KMS-11 (cell line): ENCODE measurements at regions not wholly inside any gene's neighbourhood (a gene's known extent, or its start where the extent isn't known, plus 50 kb on each side); places are given as distances from the start of the nearest gene placed in this dataset.

Source experiments
- H2AFZ ChIP-seq: fragments of 200-600 bp; sonication (generic); 2 replicates; pipeline ENCODE4 v1.6.1; 2016; ENCODE audit warnings: antibody characterized with exemption, mixed run types, low read depth
- H3K27ac ChIP-seq: fragments of 200-600 bp; sonication (generic); 2 replicates; pipeline ENCODE4 v1.6.1; 2016; ENCODE audit warnings: mild to moderate bottlenecking, mixed run types
- H3K27me3 ChIP-seq: fragments of 200-600 bp; sonication (generic); 2 replicates; pipeline ENCODE4 v1.6.1; 2017; ENCODE audit warnings: mild to moderate bottlenecking, low read depth, mixed run types, moderate library complexity; ENCODE audit not compliant: insufficient read depth
- H3K36me3 ChIP-seq: fragments of 200-600 bp; sonication (generic); 2 replicates; pipeline ENCODE4 v1.6.1; 2017; ENCODE audit warnings: mild to moderate bottlenecking, mixed run types; ENCODE audit not compliant: insufficient read depth
- H3K4me1 ChIP-seq: fragments of 200-600 bp; sonication (generic); 2 replicates; pipeline ENCODE4 v1.6.1; 2016; ENCODE audit warnings: mild to moderate bottlenecking, low read depth, mixed run types; ENCODE audit not compliant: poor library complexity, severe bottlenecking
- H3K4me2 ChIP-seq: fragments of 200-600 bp; sonication (generic); 2 replicates; pipeline ENCODE4 v1.7.0; 2016; ENCODE audit warnings: mild to moderate bottlenecking, mixed run types
- H3K4me3 ChIP-seq: fragments of 200-600 bp; sonication (generic); IDR thresholded peaks from 2 replicates; pipeline ENCODE4 v1.6.1; 2017; ENCODE audit warnings: low read depth, low read length, mixed read lengths; ENCODE audit not compliant: insufficient read depth
- H3K79me2 ChIP-seq: fragments of 200-600 bp; sonication (generic); 2 replicates; pipeline ENCODE4 v1.6.1; 2016; ENCODE audit warnings: low read depth, mixed run types; ENCODE audit not compliant: insufficient read depth
- H3K9ac ChIP-seq: fragments of 200-600 bp; sonication (generic); 2 replicates; pipeline ENCODE4 v1.6.1; 2016; ENCODE audit warnings: mild to moderate bottlenecking, mixed run types
- H4K20me1 ChIP-seq: fragments of 200-600 bp; sonication (generic); 2 replicates; pipeline ENCODE4 v1.6.1; 2016; ENCODE audit warnings: mild to moderate bottlenecking, mixed run types; ENCODE audit not compliant: insufficient read depth
- CTCF ChIP-seq: fragments of 200-600 bp; sonication (generic); conservative IDR thresholded peaks from 2 replicates; pipeline ENCODE4 v1.6.1; 2017; ENCODE audit warnings: low read depth, mild to moderate bottlenecking, antibody characterized with exemption, low read length, moderate library complexity, mixed read lengths

DNA sequence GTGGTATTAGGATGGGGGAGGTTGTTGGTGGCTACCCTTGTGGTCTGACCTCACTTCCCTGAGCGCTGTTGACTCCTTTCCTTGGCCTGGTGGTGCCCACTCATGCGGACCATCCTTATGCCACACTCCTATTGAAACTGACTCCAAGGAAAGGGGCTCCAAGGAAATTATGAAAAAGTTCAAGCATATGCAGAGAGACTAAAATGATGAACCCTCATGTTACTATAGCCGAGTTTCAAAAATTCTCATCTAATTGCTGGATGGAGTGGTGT, 75.0 kb upstream of the CALM2 start:
- no peak overlapping the region for H3K4me2 ChIP-seq

GRCh38 chr2:47250586-47251403, 74.5 kb upstream of the CALM2 start:
- no peak overlapping the region for H2AFZ ChIP-seq
- no peak overlapping the region for H3K27ac ChIP-seq
- no peaks in the 10 kb centered on the region for H3K36me3 ChIP-seq
- H3K4me2 ChIP-seq = no peak overlapping the region
- no peaks in the 10 kb centered on the region for H3K79me2 ChIP-seq
- H3K4me3 ChIP-seq = no peak overlapping the region
- H4K20me1 ChIP-seq = no peaks in the 10 kb centered on the region
- H3K9ac ChIP-seq = no peak overlapping the region
- TF ChIP-seq CTCF = no peak
- no peaks in the 10 kb centered on the region for H3K4me1 ChIP-seq
- H3K27me3 ChIP-seq = no peaks in the 10 kb centered on the region; the same call in 1 of the 2 replicates

More for the DNA sequence above, 75.0 kb upstream of the CALM2 start:
- Histone ChIP-seq H3K4me3 (no peak overlapping the region), H4K20me1 (no peaks in the 10 kb centered on the region), H3K27ac (no peak overlapping the region), H3K36me3 (no peaks in the 10 kb centered on the region), H2AFZ (no peak overlapping the region), H3K9ac (no peak overlapping the region), H3K27me3 (peaks cover 2% of the 10 kb centered on the region; the same call in 1 of the 2 replicates), H3K4me1 (no peaks in the 10 kb centered on the region), H3K79me2 (no peaks in the 10 kb centered on the region)
- no peak for TF ChIP-seq CTCF

DNA sequence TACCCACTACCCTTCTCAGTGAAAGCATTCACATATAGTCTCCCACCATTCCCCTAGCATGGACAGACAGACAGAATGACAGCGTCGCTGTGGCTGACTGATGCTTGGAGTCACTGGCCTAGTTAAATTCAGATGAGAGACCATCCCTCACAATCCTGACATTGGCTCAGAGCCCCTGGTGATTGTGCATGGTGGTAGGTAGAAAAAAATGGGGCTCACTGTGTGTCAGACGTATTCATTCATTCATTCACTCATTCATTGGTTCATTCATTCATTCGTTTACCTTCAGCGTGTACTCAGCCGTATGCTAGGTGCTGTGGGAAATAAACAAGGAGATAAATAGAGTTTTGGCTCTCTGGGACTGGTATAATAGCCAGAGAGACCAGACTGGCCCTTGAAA, 73.6 kb upstream of the CALM2 start:
- no peak overlapping the region for H3K9ac ChIP-seq
- no peak for TF ChIP-seq CTCF
- no peaks in the 10 kb centered on the region for H3K4me1 ChIP-seq
- H4K20me1 ChIP-seq = no peaks in the 10 kb centered on the region
- no peaks in the 10 kb centered on the region; the same call in 1 of the 2 replicates for H3K27me3 ChIP-seq
- H3K27ac ChIP-seq = no peak overlapping the region
- H3K36me3 ChIP-seq = no peaks in the 10 kb centered on the region
- H3K4me3 ChIP-seq = no peak overlapping the region
- no peak overlapping the region for H2AFZ ChIP-seq
- no peaks in the 10 kb centered on the region for H3K79me2 ChIP-seq
- no peak overlapping the region for H3K4me2 ChIP-seq

DNA sequence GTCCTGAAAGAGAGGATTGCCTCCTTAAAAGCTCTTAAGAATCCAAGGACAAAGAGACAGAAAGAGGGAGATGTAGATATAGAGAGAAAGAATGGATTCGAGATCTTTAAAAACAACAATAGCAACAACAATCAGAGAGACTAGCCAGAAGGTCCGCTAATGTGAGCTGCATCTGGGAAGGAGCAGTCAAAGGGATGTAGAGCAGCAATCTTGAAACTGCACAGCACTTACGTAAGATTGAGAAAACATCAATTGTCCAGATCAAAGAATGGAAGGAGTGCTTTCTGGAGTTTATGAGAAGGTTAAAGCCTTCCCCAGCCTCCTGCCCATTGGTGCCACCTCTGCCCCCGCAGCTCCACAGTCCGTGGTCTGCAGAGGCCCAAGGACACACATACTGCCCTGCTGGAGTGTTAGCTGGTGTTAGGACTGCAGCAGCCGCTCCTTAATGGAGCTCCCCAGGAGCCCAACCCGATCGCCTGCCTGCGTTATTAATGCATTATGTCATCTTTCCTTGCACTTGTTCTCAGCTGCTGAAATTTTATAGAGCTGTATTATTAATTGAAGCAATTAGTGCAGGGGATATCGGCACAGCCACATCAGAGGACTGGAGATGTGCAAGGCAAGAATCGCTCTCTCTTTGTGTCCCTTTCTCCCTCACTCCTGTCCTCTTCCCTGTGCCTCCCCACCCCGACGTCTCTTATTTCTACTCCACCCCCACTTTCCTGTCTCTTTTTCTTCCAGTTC, 73.0 kb upstream of the CALM2 start:
- H3K27ac ChIP-seq = no peak overlapping the region
- no peaks in the 10 kb centered on the region for H3K79me2 ChIP-seq
- H3K27me3 ChIP-seq = no peaks in the 10 kb centered on the region; the same call in 1 of the 2 replicates
- no peak overlapping the region for H2AFZ ChIP-seq
- H3K36me3 ChIP-seq = no peaks in the 10 kb centered on the region
- TF ChIP-seq CTCF = no peak
- no peak overlapping the region for H3K4me2 ChIP-seq
- no peak overlapping the region for H3K4me3 ChIP-seq
- H3K4me1 ChIP-seq = no peaks in the 10 kb centered on the region
- no peaks in the 10 kb centered on the region for H4K20me1 ChIP-seq
- H3K9ac ChIP-seq = no peak overlapping the region
